Progenitor cell of endocrine pancreas (in vitro differentiated cells): ENCODE measurements at regions not wholly inside any gene's neighbourhood (a gene's known extent, or its start where the extent isn't known, plus 50 kb on each side); places are given as distances from the start of the nearest gene placed in this dataset.

Source experiments
- DNase-seq: peaks from one replicate; pipeline ENCODE4 v3.0.0; 2021; ENCODE audit warnings: low spot score; ENCODE audit not compliant: unreplicated experiment
- H3K27ac Mint-ChIP-seq: 2 replicates; pipeline ENCODE4 v1.8.0; 2021; ENCODE audit warnings: mild to moderate bottlenecking, moderate library complexity, mixed read lengths
- H3K27me3 Mint-ChIP-seq: 2 replicates; pipeline ENCODE4 v1.8.0; 2021; ENCODE audit warnings: mixed read lengths
- H3K36me3 Mint-ChIP-seq: 2 replicates; pipeline ENCODE4 v1.8.0; 2022; ENCODE audit warnings: mixed read lengths; ENCODE audit not compliant: insufficient read depth
- H3K4me1 Mint-ChIP-seq: 2 replicates; pipeline ENCODE4 v1.8.0; 2021; ENCODE audit warnings: low read depth, mixed read lengths
- H3K4me3 Mint-ChIP-seq: 2 replicates; pipeline ENCODE4 v1.8.0; 2021; ENCODE audit warnings: low read depth, mild to moderate bottlenecking, moderate library complexity, mixed read lengths
- H3K9me3 Mint-ChIP-seq: 2 replicates; pipeline ENCODE4 v1.8.0; 2021; ENCODE audit warnings: low read depth, mixed read lengths
- TF ChIP-seq, protein P1 (sequence below): fragments of 200-600 bp; sonication (generic); IDR thresholded peaks from one replicate; pipeline ENCODE4 v1.5.0; 2021; ENCODE audit warnings: antibody characterized with exemption, mild to moderate bottlenecking; ENCODE audit not compliant: unreplicated experiment

DNA sequence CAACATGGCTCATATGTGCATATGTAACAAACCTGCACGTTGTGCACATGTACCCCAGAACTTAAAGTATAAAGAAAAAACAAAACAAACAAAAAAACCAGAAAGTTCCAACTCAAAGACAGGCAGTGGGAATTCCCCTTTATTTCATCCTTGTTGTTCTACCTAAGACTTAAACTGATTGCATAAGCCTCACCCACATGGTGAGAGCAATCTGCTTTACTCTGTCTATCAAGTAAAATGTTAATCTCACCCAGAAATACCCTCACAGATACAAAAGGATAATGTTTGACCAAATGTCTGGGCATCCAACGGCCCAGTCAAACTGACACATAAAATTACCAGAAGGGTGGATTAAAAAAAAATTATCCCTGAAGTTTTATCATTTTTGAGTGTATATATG lies 190.9 kb upstream of the PLSCR5 start:
- Mint-ChIP-seq H3K4me1 (no peaks in the 10 kb centered on the region), H3K9me3 (peaks cover 4% of the 10 kb centered on the region), H3K27ac (no peak overlapping the region), H3K27me3 (no peaks in the 10 kb centered on the region), H3K36me3 (peaks cover 1% of the 10 kb centered on the region), H3K4me3 (no peak overlapping the region)
- DNase-seq = no peak
- TF ChIP-seq, protein P1, sequence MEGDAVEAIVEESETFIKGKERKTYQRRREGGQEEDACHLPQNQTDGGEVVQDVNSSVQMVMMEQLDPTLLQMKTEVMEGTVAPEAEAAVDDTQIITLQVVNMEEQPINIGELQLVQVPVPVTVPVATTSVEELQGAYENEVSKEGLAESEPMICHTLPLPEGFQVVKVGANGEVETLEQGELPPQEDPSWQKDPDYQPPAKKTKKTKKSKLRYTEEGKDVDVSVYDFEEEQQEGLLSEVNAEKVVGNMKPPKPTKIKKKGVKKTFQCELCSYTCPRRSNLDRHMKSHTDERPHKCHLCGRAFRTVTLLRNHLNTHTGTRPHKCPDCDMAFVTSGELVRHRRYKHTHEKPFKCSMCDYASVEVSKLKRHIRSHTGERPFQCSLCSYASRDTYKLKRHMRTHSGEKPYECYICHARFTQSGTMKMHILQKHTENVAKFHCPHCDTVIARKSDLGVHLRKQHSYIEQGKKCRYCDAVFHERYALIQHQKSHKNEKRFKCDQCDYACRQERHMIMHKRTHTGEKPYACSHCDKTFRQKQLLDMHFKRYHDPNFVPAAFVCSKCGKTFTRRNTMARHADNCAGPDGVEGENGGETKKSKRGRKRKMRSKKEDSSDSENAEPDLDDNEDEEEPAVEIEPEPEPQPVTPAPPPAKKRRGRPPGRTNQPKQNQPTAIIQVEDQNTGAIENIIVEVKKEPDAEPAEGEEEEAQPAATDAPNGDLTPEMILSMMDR = no peak

DNA sequence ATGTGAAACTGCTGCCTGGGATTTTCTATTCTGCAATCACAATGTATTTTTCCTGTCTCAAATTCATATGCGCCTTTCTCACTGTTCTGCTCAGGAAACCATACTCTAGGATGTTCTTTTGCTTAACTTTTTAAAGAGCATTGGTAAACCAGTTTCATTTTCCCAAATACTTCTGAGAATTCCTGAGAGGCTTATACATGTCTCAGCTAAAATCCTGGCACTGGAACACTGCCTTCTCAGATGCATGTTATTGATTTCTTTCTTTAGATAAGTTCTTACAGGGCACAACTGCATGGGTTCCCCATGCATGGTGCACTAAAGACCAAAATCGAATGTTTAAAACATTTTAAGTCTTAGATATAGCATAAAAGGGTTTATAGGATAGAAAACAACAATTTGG lies 178.3 kb upstream of the PLSCR5 start:
- Mint-ChIP-seq H3K9me3 (no peaks in the 10 kb centered on the region), H3K27ac (no peak overlapping the region), H3K4me1 (no peaks in the 10 kb centered on the region), H3K36me3 (no peaks in the 10 kb centered on the region), H3K27me3 (peaks cover 2% of the 10 kb centered on the region), H3K4me3 (no peak overlapping the region)
- TF ChIP-seq, protein P1 = no peak
- DNase-seq = no peak

DNA sequence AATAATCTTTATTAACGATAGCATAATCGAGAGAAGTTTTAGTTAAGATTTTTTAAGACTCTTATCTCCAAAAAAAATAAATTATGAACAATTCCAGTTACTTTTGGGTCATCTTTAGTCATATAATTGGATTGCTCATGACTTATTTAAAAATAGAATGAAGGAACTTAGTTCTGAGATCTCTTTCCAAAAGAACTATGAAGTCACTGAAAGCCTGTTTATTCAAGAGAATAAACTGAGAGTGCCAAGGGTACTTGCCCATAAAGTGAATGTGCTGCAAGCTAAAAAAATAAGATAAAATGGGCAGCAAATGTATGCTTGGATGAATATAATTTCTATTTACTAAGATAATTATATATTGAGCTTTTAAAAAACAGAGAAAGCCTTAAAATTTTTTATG lies 176.5 kb upstream of the PLSCR5 start:
- TF ChIP-seq, protein P1 = no peak
- H3K36me3 Mint-ChIP-seq = no peaks in the 10 kb centered on the region
- no peaks in the 10 kb centered on the region for H3K9me3 Mint-ChIP-seq
- H3K4me1 Mint-ChIP-seq = no peaks in the 10 kb centered on the region
- H3K27me3 Mint-ChIP-seq = peaks cover 2% of the 10 kb centered on the region
- DNase-seq = no peak
- H3K4me3 Mint-ChIP-seq = no peak overlapping the region
- H3K27ac Mint-ChIP-seq = no peak overlapping the region

DNA sequence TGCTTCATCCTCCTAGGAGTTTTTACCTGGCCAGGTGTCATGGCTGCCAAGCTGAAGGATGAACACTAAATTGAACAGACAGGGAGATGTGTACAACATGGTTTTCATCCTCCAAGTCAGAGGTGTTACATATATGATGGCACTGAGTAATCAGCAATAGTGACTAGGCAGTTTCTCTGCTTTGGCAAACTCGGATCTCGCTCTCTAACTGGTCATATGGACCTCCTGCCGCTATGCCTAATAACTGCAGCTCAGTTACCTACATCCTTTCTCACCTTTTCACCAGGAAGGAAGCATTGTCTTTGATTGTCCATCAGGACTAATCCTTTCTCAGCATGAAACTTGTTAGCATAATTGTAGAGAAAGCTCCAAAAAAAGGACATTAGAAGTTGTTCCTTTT lies 175.9 kb upstream of the PLSCR5 start:
- Mint-ChIP-seq H3K4me1 (no peaks in the 10 kb centered on the region), H3K36me3 (no peaks in the 10 kb centered on the region), H3K27me3 (peaks cover 2% of the 10 kb centered on the region), H3K27ac (no peak overlapping the region), H3K9me3 (no peaks in the 10 kb centered on the region), H3K4me3 (no peak overlapping the region)
- no peak for DNase-seq
- TF ChIP-seq, protein P1 = no peak

DNA sequence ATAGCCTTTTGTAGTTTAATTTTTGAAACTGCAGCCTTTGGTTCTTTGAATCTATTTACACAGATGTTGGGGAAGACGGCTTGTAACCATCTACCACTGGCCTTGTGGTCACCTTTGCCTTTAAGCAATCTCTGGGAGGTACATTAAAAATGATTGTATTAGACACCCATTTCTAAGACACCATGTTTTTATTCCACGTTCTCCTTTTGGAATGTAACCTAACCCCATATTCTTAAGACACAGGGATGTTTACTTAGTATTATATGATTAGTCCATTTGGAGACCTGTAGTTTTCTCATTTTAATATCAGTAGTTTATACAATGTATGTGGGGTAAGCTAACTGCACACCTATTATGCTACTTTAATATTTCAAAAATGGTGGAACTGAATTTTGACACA lies 175.1 kb upstream of the PLSCR5 start:
- no peaks in the 10 kb centered on the region for H3K4me1 Mint-ChIP-seq
- peaks cover 2% of the 10 kb centered on the region for H3K27me3 Mint-ChIP-seq
- no peaks in the 10 kb centered on the region for H3K36me3 Mint-ChIP-seq
- H3K9me3 Mint-ChIP-seq = no peaks in the 10 kb centered on the region
- TF ChIP-seq, protein P1 = no peak
- no peak overlapping the region for H3K4me3 Mint-ChIP-seq
- DNase-seq = no peak
- no peak overlapping the region for H3K27ac Mint-ChIP-seq

DNA sequence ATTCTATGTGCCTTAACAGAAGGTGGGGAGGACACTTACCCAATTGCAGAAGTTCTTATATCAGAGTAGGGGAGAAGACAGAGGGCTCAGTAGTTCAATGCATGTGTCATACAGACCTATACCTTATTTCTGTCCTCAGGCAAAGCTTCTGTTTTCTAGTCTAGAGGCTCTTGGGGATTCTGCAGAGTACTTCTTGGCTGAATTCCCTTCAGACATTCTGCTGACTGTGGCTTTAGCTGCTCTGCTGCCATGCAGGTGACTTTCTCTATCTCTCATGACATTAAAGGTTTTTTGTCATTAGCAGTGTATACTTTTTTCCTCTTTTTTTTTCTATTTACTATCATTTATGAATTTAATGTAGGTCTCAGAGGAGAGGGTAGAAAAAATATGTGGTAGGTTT lies 172.8 kb upstream of the PLSCR5 start:
- Mint-ChIP-seq H3K36me3 (no peaks in the 10 kb centered on the region), H3K27me3 (peaks cover 2% of the 10 kb centered on the region), H3K4me3 (no peak overlapping the region), H3K4me1 (no peaks in the 10 kb centered on the region), H3K27ac (no peak overlapping the region), H3K9me3 (peaks cover 8% of the 10 kb centered on the region)
- TF ChIP-seq, protein P1 = no peak
- DNase-seq = no peak
